Adrenal gland (tissue), 5 donors: ENCODE measurements at regions not wholly inside any gene's neighbourhood (a gene's known extent, or its start where the extent isn't known, plus 50 kb on each side); places are given as distances from the start of the nearest gene placed in this dataset.

ENCODE experiments used
- POLR2A ChIP-seq, 2 donors: fragments of 450-650 bp; IDR thresholded peaks; one replicate each; pipeline ENCODE4 v1.6.1; 2017; ENCODE audit warnings: antibody characterized with exemption in 2 of 2, mild to moderate bottlenecking in 2 of 2, moderate library complexity in 1 of 2
- TF ChIP-seq, protein P1 (sequence below), 6 experiments: fragments of 450-650 bp in 4 of 6; fragments of 200-600 bp in 2 of 6; sonication (generic) in 1 of 6; IDR thresholded peaks; 1 replicate in 5 of 6; 2 replicates in 1 of 6; pipeline versions ENCODE4 v1.5.1 to v1.8.0; 2016 to 2021; ENCODE audit warnings: antibody characterized with exemption in 6 of 6, mild to moderate bottlenecking in 2 of 6, moderate library complexity in 1 of 6
- donor health status: DM: no; HTN: no; CAD: no.

DNA sequence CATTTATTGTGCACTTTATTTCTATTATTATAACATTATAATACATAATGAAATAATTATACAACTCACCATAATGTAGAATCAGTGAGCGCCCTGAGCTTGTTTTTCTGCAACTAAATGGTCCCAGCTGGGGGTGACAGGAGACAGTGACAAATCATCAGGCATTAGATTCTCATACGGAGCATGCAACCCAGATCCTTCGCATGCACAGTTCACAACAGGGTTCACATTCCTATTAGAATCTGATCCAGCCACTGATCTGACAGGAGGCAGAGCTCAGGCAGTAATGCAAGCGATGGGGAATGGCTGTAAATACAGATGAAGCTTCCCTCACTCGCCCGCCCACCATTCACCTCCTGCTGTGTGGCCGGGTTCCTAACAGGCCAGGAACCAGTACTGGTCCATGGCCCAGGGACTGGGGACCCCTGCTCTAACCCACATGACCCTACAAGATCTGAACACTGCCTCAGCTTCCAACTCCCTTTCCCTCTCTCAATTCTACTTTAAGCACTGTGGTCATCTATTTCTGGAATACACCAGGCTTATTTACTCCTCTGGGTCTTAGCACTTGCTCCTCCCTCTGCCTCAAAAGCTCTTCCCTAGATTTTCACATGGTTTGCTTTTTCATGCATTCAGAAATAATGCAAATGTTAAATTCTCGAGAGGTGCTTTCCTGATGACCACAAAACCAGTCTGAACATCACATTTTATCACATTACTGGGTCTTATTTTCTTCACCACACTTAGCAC lies 166.8 kb upstream of the HCCS start:
- TF ChIP-seq, protein P1, sequence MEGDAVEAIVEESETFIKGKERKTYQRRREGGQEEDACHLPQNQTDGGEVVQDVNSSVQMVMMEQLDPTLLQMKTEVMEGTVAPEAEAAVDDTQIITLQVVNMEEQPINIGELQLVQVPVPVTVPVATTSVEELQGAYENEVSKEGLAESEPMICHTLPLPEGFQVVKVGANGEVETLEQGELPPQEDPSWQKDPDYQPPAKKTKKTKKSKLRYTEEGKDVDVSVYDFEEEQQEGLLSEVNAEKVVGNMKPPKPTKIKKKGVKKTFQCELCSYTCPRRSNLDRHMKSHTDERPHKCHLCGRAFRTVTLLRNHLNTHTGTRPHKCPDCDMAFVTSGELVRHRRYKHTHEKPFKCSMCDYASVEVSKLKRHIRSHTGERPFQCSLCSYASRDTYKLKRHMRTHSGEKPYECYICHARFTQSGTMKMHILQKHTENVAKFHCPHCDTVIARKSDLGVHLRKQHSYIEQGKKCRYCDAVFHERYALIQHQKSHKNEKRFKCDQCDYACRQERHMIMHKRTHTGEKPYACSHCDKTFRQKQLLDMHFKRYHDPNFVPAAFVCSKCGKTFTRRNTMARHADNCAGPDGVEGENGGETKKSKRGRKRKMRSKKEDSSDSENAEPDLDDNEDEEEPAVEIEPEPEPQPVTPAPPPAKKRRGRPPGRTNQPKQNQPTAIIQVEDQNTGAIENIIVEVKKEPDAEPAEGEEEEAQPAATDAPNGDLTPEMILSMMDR (IDR thresholded peaks at IDR 0.05), result no peak
- TF ChIP-seq POLR2A (IDR thresholded peaks at IDR 0.05), result no peak
